HG02642 (cell line): ENCODE measurements at regions not wholly inside any gene's neighbourhood (a gene's known extent, or its start where the extent isn't known, plus 50 kb on each side); places are given as distances from the start of the nearest gene placed in this dataset.
"Not testable (repeated sequence)": the region's sequence is repeated elsewhere in the genome, so short reads cannot be mapped to it uniquely, and the experiment has no call there.

Source experiments
- ATAC-seq: cut with Tn5 transposase; IDR thresholded peaks from one replicate; pipeline ENCODE4 v1.9.1; 2021; ENCODE audit warnings: mild to moderate bottlenecking; ENCODE audit not compliant: unreplicated experiment, poor library complexity

DNA sequence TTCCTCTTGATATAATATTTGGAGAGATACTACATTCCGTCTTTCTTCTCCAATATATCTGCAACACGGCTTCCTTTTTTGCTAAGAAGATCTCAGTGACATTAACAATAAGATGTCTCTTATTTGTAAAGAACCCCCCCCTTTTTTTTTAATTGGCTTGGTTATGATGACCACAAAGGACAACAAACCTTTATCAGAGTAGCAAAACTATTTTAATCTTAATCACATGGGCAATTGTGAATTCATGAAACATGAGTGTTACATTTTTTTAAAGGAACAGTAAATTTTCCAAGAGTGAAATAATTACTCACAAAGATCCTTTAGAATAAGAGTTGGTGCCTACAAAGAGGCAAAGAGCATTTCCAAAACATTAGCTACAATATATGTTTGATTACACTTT lies 554.1 kb downstream of the MAT2B start:
- ATAC-seq = no peak

DNA sequence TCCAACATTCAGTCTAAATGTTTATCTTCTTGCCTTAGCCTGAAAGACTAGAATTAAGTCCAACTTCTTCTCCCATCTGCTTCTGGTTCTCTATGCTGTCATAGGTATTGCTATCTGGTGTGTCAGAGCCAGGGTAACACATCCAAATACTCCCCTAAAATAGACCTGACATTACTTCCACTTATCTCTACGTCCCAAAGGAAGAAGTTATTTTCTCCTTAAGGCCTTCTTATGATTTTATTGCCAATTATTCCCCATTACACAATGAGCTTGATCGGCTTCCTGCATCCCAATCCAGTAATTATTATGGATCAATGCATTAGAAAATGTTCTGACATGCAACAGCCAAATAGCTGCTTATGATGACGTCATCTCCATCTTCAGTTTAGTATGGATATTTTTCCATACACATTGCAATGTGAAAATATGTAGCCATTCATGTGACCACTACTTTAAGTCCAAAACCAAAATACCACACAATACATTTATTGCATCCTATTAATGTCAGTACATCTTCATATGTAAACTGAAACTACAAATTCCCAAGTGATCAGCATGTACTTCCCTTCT lies 555.5 kb downstream of the MAT2B start:
- no peak for ATAC-seq

DNA sequence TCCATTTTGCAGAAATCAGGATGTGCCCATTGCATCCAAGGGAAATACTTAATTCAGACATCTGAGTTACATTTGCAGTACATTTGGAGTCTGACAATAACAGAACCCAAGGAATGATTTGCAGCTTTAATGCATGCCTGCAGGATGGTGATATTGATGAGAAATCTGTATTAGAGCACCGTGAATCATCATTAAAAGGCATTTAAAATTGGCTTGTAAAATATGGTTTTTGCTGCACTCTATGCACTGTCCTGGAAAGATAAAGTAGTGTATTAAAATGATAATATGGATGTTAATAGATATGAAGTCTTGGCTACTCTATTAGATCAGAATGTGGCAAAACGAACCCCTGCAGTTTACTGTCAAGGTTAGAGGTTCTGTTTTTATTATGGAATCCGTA lies 556.9 kb downstream of the MAT2B start:
- ATAC-seq = no peak

DNA sequence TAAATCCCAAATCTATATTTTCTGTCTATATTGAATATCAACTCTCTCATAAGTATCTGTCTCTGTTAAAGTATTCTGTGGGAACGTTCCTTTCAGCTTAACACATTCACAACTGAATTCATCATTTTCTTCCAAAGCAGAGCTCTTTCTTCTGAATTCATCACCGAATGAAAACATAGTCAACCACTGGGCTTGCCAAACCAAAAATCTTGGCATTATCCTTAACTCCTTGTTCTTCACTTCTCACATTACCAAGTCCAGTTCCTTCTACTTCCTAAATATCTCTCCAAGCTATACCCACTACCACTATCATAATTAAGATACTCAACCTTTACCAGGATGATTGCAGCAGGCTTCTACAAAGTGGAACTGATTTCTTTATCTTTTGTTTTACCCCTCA lies 559.8 kb downstream of the MAT2B start:
- no peak for ATAC-seq

DNA sequence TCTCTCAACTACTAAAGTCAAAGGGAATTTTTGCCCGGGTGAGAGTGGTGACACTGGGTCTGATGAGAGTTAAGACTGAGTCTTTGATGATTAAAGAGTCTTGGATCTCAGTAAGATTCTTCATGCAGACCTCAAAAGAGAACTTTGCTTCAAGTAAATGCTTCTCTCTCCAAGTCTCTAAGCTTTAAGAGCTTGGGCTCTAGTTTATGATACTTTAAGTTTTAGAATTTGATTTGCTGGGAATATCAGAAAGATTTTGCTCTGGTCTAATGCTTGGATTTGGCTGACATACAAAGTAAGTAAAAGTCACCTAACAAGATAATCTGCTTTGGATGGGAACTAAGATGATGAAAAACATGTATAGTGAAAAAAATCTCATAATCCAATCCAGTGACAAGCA lies 566.3 kb downstream of the MAT2B start:
- ATAC-seq = no peak

DNA sequence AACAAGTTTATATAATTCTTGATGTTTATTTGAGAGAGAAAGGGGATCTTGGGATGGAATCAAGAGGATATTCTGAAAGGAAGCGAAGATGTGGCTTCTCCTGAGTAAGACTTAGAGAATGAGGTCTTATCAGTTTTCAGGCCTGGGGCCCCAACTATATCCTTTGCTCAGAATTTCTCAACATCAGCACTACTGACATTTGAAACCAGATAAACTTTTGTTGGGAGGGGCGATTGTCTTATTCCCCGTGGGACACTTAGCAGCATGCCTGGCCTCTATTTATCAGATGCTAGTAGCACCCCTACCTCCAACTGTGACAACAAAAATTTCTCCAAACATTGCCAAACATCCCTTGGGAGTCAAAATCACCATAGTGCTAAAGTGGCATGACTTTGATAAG lies 567.7 kb downstream of the MAT2B start:
- no peak for ATAC-seq

DNA sequence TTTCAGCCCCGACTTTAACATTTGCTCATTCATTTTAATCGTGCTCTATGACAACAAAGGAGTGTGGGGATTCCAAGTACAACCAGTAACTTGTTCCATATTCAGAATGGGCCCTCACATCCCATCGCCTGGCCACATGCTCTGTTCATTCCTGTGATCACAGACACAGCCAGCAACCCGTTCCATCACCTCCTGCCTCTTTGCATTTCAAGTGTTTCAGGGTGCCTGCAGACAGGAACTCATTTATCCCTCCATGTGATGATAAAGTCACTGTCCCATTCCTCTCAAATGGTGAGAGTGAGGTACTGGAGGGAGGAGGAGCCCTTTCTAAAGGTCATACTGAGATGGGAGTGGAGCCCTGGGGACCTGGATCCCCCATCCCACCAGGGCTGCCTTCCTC lies 571.1 kb downstream of the MAT2B start:
- no peak for ATAC-seq

DNA sequence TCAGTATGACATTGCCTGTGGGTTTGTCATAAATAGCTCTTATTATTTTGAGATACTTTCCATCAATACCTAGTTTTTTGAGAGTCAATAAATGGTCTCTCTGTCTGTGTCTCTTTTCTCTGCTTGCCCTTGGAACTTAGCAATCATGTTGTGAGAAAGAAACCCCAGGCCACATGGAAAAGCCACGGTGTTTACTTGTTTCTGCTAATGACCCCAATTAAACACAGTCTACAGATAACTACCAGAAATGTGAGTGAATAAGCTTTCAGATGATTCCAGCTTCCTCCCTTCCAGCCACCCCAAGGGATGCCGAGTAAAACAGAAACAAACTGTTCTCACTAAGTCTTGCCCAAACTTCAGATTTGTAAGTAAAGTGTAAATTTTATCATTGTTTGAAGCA lies 584.9 kb downstream of the MAT2B start:
- ATAC-seq = no peak

DNA sequence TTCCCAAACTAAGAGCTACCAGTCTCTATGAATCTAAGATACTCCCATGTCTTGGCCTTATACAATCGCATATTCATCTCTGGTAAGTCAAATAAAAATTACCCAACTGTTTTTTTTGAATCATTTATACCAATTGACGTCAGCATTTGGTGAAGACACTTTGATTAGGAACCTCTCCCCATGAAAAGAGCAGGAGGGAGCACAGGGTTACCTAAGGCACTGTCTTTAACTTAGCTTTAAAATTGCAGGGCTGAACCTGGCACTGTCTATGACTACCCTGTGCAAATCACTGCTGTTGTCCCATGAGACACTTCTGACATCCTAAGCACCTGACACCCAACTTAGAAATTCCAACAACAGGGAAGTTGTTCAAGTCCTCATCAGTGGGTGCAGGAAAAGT lies 586.4 kb downstream of the MAT2B start:
- no peak for ATAC-seq

DNA sequence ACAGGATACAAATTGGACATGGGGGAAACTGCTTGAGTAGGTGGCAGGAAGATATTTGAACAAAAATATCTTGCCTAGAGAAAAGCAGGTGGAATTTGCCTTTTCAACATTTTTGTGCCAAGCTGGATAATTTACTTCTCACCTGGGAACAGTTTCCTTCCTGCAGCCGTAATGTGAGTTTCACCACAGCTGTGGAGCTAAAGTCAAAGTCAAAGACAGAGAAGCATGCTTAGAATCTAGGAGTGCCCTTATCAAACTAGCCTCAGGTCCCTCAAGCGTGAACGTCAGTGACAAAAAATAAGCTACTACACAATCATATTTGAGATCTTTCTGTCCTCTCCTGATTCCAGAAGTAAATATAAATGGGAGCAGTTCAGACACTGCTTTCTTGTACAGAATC lies 588.9 kb downstream of the MAT2B start:
- no peak for ATAC-seq

DNA sequence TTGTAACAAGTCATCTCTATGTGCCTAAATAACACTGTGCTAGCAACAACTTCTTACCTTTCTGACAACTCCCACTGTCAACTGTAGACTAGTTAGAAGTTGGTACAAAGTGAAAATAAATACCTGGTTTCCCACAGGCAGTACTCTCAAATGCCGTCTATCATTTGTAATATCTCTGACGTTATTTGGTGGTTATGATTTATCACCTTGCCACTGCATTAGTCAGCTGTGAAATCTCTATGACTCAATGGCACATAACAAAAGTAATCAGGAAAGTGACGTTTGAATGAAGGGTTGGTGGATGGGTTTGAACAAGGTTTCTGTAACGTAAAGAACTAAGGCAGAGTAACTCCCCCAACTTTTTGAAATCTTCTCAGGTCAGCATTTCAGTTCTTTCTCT lies 592.3 kb downstream of the MAT2B start:
- ATAC-seq = no peak

DNA sequence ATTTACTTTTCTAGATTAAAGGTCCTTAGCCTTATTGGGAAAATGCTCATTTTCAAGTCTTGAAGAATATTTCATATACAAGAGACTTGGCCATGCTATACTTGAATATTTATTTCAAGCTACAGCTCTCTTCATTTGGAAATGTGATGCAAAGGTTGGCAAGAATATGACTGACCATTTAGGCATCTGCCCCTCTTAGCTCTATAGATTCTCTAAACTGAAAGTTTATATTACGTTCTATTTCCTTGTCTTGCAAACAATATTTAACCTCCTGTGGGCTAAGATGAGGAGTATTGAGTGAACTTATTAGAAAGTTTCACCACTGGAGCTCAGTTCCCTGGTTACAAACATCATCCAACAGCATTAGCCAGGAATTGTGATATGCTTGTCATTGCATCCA lies 593.1 kb downstream of the MAT2B start:
- ATAC-seq = no peak

DNA sequence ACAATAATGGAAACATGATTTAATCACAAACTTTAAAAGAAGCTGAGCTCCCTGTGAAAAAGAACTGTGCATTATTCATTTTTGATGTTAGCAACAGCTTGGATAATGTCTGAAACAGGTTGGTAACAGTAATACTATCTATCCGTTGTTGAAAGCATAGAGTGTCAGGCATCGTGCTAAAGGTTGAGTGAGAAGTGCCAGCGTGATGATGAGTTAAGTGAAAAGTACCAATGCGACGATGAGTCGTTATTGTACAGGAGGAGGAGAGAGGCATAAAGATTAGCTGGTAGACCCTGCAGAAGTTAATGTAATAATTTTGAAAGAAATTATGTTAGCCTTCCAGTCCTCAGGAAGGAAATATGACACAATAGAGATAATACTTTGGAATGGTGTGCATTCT lies 593.6 kb downstream of the MAT2B start:
- ATAC-seq = no peak

DNA sequence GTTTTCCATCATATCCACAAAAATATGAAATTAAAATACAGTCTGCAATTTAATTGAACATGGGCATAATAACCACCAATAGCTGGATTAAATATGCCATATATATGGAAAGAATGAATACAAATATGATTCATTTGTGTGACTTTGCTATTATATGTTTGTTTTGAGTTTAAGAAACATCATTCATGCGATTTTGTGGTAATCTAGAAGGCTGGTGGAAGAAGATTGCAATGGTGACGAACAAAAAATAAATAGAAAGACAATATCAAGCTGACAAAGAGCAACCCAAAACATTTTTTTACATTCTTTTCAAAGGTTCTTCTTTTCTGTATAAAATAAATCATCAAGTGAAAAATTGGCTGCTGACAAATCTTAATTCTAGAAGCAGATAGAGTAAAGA lies 610.0 kb downstream of the MAT2B start:
- ATAC-seq = no peak

DNA sequence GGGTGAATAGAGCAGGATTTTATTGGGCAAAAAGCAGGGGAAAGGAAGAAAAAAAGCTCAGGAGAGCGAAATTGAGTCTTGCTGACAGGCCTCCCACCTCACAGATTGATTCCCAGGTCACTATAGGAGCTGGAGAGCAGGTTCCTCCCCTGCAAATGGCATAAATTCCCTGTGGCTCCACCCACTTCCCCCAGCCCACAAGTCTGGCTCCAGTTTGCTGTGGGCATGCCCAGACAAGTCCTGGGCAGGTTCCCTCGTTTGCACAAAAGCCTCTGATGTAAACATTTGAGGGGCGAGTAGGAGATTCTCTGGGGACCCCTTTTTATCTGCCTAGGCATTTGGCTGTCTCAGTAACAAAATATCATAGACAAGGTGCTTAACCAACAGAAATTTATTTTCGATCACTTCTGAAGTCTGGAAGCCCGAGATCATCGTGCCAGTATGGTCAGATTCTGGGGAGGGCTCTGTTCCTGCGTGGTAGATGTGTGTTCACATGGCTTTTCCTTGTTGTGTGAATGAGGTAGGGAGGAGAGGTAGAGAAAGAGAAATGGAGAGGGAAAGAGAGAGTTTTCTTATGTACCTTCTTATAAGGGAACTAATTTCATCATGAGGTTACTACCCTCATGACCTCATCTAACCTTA lies 614.5 kb downstream of the MAT2B start:
- ATAC-seq = peak; percentile 81

DNA sequence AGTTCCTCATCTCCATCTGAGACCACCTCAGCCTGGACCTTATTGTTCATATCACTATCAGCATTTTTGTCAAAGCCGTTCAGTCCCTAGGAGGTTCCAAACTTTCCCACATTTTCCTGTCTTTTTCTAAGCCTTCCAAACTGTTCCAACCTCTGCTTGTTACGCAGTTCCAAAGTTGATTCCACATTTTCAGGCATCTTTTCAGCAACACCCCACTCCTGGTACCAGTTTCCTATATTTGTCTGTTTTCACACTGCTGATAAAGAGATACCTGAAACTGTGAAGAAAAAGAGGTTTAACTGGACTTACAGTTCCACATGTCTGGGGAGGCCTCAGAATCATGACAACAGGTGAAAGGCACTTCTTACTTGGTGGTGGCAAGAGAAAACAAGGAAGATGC lies 622.1 kb downstream of the MAT2B start:
- no peak for ATAC-seq

DNA sequence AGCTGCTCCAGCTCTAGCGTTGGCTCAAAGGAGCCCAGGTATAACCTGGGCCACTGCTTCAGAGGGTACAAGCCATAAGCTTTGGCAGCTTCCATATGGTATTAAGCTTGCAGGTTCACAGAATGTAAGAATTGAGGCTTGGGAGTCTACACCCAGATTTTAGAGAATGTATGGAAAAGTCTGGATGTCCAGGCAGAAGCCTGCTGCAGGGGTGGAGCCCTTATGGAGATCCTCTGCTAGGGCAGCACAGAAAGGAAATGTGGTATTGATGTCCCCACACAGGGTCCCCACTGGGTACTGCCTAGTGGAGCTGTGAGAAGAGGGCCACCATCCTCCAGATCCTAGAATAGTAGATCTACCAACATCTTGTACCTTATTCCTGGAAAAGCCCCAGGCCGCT lies 626.9 kb downstream of the MAT2B start:
- no peak for ATAC-seq

DNA sequence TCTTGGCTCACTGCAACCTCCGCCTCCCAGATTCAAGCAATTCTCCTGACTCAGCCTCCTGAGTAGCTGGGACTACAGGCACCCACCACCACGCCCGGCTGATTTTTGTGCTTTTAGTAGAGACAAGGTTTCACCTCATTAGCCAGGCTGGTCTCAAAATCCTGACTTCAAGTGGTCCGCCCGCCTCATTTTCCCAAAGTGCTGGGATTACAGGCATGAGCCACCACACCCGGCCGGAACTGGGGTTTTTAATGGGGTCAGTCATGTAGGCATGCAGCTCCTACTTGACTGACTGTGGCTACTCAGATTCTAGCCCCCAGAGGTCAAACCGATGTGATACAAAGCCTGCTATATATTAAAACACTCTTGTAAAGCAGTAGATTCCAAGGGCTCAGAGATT lies 631.7 kb downstream of the MAT2B start:
- no peak for ATAC-seq

DNA sequence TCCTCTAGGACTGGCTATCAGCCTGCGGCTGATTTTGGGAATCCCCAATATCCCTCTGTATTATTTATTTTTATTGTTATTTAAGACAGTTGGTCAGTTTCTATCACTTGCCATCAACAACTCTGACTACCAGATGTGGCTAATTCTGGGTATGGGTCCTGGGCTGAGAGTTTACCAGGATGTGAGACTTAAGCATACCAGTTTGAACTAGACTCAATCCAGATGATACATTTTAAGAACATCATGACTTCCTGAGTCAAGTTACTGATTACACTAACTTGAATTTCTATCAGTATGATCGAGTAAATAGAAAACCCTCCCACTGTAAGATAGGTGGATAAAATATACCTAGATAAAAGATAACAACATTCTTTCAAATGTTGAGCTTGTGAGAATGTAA lies 634.0 kb downstream of the MAT2B start:
- no peak for ATAC-seq

DNA sequence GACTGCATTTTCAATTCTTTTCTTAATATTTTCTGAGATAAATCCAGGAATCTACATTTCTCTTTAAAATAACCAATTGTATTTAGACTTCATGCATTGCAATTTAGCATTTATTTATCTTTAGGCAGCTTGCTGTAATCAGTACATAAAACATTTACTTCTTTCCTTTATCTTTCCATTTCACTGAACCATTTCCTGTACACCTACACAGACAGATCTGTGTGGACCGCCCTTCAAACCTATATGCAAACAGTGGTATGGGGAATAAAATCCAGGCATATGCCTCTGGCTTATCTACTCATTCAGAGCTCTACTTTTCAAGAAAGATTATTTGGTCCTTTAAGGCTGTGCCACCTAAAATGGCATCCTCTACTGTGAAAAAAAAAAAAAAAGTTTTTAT lies 640.0 kb downstream of the MAT2B start:
- ATAC-seq = no peak

DNA sequence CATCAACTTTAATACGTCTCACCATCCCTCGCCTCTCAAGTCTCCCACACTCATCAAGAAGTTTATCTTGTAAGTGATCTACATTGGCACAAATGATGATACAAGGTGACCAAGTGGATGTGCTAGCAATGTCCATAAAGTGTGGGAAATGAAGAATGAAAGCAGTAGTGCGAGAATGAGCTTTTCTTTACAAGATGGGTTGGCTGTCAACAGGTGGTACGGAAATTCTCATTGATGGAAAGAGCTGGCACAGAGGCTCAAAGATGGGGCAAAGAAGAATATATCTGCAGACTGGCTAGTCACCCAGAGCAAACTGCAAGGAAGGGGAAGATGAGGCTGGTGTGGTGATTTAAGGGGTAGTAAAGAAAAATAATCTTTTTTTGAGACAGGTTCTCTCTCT lies 640.8 kb downstream of the MAT2B start:
- no peak for ATAC-seq

DNA sequence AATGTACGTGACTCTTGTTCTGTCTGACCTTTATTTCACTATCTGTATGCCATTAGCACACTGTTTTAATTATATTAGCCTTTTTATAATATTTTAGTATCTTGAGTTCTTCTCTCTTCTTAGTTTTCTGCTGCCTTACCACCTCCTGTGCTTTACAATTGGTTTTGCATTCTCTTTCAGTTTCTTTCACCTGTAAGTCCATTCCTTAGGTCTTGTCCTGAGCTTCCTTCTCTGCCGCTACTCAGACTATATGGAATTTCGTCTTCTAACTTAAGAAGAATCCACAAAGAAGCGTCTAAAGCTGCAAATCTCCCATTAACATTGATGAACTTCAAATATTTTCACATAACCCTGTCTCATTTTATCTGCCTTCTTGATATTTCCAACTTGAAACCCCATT lies 642.9 kb downstream of the MAT2B start:
- no peak for ATAC-seq

DNA sequence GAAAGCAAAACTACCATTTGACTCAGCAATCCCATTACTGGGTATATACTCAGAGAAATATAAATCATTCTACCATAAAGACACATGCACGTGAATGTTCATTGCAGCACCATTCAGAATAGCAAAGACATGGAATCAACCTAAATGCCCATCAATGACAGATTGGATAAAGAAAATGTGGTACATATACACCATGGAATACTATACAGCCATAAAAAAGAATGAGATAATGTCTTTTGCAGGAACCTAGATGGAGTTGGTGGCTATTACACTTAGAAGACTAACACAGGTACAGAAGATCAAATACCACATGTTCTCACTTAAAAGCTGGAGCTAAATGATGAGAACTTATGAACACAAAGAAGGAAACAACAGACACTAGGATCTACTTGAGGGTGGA lies 647.1 kb downstream of the MAT2B start:
- ATAC-seq = not testable (repeated sequence)
